Type B pancreatic cell (in vitro differentiated cells): ENCODE measurements at regions not wholly inside any gene's neighbourhood (a gene's known extent, or its start where the extent isn't known, plus 50 kb on each side); places are given as distances from the start of the nearest gene placed in this dataset.

Experiments
- DNase-seq: peaks from one replicate; pipeline ENCODE4 v3.0.0; 2021; ENCODE audit warnings: mixed read lengths; ENCODE audit not compliant: unreplicated experiment; ENCODE audit errors: extremely low spot score
- H3K27ac Mint-ChIP-seq: 2 replicates; pipeline ENCODE4 v1.8.0; 2021; ENCODE audit warnings: mild to moderate bottlenecking, mixed read lengths
- H3K27me3 Mint-ChIP-seq: 2 replicates; pipeline ENCODE4 v1.8.0; 2021; ENCODE audit warnings: mixed read lengths
- H3K36me3 Mint-ChIP-seq: 2 replicates; pipeline ENCODE4 v1.8.0; 2021; ENCODE audit warnings: mixed read lengths
- H3K4me1 Mint-ChIP-seq: one replicate; pipeline ENCODE4 v1.8.0; 2021; ENCODE audit warnings: mixed read lengths; ENCODE audit not compliant: unreplicated experiment
- H3K4me3 Mint-ChIP-seq: 2 replicates; pipeline ENCODE4 v1.8.0; 2021; ENCODE audit warnings: mild to moderate bottlenecking, mixed read lengths
- H3K9me3 Mint-ChIP-seq: 2 replicates; pipeline ENCODE4 v1.8.0; 2021; ENCODE audit warnings: mixed read lengths
- CTCF ChIP-seq: fragments of 200-600 bp; sonication (generic); conservative IDR thresholded peaks from 2 replicates; pipeline ENCODE4 v1.5.0; 2021; ENCODE audit warnings: antibody characterized with exemption, mild to moderate bottlenecking

GRCh38 chr4:114296126-114296525 is 302.5 kb upstream of the UGT8 start:
- no peak overlapping the region for H3K4me3 Mint-ChIP-seq
- no peak overlapping the region for H3K27ac Mint-ChIP-seq
- no peaks in the 10 kb centered on the region for H3K36me3 Mint-ChIP-seq
- H3K9me3 Mint-ChIP-seq, result peaks cover 4% of the 10 kb centered on the region
- no peaks in the 10 kb centered on the region for H3K4me1 Mint-ChIP-seq
- no peak for TF ChIP-seq CTCF
- H3K27me3 Mint-ChIP-seq, result no peaks in the 10 kb centered on the region
- no peak for DNase-seq

- Mint-ChIP-seq H3K4me1 (peaks cover 8% of the 10 kb centered on the region), H3K27ac (no peak overlapping the region), H3K9me3 (no peaks in the 10 kb centered on the region), H3K36me3 (no peaks in the 10 kb centered on the region), H3K4me3 (peak overlapping the region; percentile 8), H3K27me3 (no peaks in the 10 kb centered on the region)
- DNase-seq, result no peak
- TF ChIP-seq CTCF, result no peak
Observed at GRCh38 chr4:114302472-114302871, 296.1 kb upstream of the UGT8 start.

GRCh38 chr4:114304046-114304445 is 294.6 kb upstream of the UGT8 start:
- Mint-ChIP-seq H3K9me3 (no peaks in the 10 kb centered on the region), H3K4me3 (no peak overlapping the region), H3K27ac (no peak overlapping the region), H3K27me3 (no peaks in the 10 kb centered on the region), H3K4me1 (peaks cover 8% of the 10 kb centered on the region), H3K36me3 (no peaks in the 10 kb centered on the region)
- no peak for TF ChIP-seq CTCF
- DNase-seq, result no peak

- no peak for TF ChIP-seq CTCF
Observed at GRCh38 chr4:114304567-114304966, 294.0 kb upstream of the UGT8 start.

GRCh38 chr4:114306946-114307345 is 291.7 kb upstream of the UGT8 start:
- DNase-seq, result no peak
- Mint-ChIP-seq H3K4me3 (no peak overlapping the region), H3K27me3 (no peaks in the 10 kb centered on the region), H3K36me3 (no peaks in the 10 kb centered on the region), H3K27ac (no peak overlapping the region), H3K9me3 (no peaks in the 10 kb centered on the region), H3K4me1 (peaks cover 8% of the 10 kb centered on the region)
- no peak for TF ChIP-seq CTCF

More at GRCh38 chr4:114304567-114304966, 294.0 kb upstream of the UGT8 start:
- H3K4me3 Mint-ChIP-seq, result no peak overlapping the region
- DNase-seq, result no peak
- peaks cover 8% of the 10 kb centered on the region for H3K4me1 Mint-ChIP-seq
- H3K27me3 Mint-ChIP-seq, result no peaks in the 10 kb centered on the region
- no peaks in the 10 kb centered on the region for H3K9me3 Mint-ChIP-seq
- no peak overlapping the region for H3K27ac Mint-ChIP-seq
- no peaks in the 10 kb centered on the region for H3K36me3 Mint-ChIP-seq

GRCh38 chr4:114310296-114310925 is 288.2 kb upstream of the UGT8 start:
- no peaks in the 10 kb centered on the region for H3K27me3 Mint-ChIP-seq

More at GRCh38 chr4:114310296-114310925, 288.2 kb upstream of the UGT8 start:
- Mint-ChIP-seq H3K4me3 (no peak overlapping the region), H3K36me3 (no peaks in the 10 kb centered on the region), H3K27ac (no peak overlapping the region), H3K4me1 (no peaks in the 10 kb centered on the region), H3K9me3 (no peaks in the 10 kb centered on the region)
- DNase-seq, result no peak
- no peak for TF ChIP-seq CTCF
